Gastrocnemius medialis (tissue), 4 donors: ENCODE measurements at regions not wholly inside any gene's neighbourhood (a gene's known extent, or its start where the extent isn't known, plus 50 kb on each side); places are given as distances from the start of the nearest gene placed in this dataset.

Source experiments
- POLR2A ChIP-seq, 2 donors: fragments of 450-650 bp; IDR thresholded peaks; one replicate each; pipeline ENCODE4 v1.6.1; 2017; ENCODE audit warnings: antibody characterized with exemption in 2 of 2, mild to moderate bottlenecking in 2 of 2, moderate library complexity in 2 of 2
- TF ChIP-seq, protein P1 (sequence below), 5 experiments: fragments of 450-650 bp in 3 of 5; fragments of 200-600 bp in 2 of 5; sonication (generic) in 2 of 5; IDR thresholded peaks in 4 of 5; conservative IDR thresholded peaks in 1 of 5; 1 replicate in 4 of 5; 2 replicates in 1 of 5; pipeline ENCODE4 v1.5.1; 2016 to 2019; ENCODE audit warnings: antibody characterized with exemption in 5 of 5, mild to moderate bottlenecking in 3 of 5, moderate library complexity in 3 of 5

DNA sequence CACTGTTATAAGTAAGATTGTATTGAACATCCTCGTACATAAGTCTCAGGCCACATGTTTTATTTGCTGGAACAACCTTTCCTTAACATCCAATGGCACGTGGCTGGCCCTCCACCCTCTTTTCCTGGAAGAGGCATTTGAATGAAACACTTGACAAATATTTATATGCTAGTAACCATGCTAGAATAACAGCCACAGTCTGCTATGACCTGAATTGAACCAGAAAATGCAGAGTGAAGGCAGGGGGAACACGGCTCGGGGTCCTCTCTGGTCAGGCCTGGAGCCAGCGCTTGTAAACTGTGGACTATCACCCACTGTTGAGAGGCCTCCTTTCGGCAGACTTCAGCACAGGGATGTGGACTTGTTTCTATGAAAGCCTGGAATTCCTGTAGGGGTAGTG, 198.2 kb upstream of the COPS8 start:
- TF ChIP-seq, protein P1, sequence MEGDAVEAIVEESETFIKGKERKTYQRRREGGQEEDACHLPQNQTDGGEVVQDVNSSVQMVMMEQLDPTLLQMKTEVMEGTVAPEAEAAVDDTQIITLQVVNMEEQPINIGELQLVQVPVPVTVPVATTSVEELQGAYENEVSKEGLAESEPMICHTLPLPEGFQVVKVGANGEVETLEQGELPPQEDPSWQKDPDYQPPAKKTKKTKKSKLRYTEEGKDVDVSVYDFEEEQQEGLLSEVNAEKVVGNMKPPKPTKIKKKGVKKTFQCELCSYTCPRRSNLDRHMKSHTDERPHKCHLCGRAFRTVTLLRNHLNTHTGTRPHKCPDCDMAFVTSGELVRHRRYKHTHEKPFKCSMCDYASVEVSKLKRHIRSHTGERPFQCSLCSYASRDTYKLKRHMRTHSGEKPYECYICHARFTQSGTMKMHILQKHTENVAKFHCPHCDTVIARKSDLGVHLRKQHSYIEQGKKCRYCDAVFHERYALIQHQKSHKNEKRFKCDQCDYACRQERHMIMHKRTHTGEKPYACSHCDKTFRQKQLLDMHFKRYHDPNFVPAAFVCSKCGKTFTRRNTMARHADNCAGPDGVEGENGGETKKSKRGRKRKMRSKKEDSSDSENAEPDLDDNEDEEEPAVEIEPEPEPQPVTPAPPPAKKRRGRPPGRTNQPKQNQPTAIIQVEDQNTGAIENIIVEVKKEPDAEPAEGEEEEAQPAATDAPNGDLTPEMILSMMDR (IDR thresholded peaks at IDR 0.05 in 4 of 5, conservative IDR thresholded peaks at IDR 0.05 in 1 of 5), result no peak
- TF ChIP-seq POLR2A (IDR thresholded peaks at IDR 0.05), result no peak
